GM19193 (cell line): ENCODE measurements at regions not wholly inside any gene's neighbourhood (a gene's known extent, or its start where the extent isn't known, plus 50 kb on each side); places are given as distances from the start of the nearest gene placed in this dataset.

Experiments
- POLR2A ChIP-seq: IDR thresholded peaks from 4 replicates; pipeline ENCODE4 v1.6.1; 2011; ENCODE audit not compliant: insufficient read depth, insufficient read length; ENCODE audit errors: extremely low read depth

DNA sequence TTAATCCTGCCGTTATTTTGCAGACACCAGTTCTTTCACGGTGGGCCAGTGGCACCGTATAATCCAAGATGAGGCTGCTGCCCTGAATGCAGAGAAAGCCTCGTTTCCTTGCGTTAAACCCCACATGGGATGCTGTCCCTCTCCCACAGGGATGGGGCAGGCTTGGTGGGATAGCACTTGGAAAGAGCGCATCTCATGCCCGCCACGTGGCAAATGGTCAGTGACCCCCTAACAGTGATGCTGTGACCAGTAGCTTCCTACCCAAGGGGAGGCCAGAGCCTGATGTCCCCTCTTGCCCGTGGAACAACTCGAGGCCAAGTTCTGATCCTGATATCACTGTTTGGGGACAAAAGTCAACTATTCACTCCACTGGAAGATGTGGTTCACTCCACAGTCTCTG lies 73.3 kb downstream of the RHOB start:
- TF ChIP-seq POLR2A = no peak

GRCh38 chr2:20521193-20521592 lies 74.3 kb downstream of the RHOB start:
- no peak for TF ChIP-seq POLR2A

- no peak for TF ChIP-seq POLR2A
These were observed 74.9 kb downstream of the RHOB start for GRCh38 chr2:20521682-20522189.

DNA sequence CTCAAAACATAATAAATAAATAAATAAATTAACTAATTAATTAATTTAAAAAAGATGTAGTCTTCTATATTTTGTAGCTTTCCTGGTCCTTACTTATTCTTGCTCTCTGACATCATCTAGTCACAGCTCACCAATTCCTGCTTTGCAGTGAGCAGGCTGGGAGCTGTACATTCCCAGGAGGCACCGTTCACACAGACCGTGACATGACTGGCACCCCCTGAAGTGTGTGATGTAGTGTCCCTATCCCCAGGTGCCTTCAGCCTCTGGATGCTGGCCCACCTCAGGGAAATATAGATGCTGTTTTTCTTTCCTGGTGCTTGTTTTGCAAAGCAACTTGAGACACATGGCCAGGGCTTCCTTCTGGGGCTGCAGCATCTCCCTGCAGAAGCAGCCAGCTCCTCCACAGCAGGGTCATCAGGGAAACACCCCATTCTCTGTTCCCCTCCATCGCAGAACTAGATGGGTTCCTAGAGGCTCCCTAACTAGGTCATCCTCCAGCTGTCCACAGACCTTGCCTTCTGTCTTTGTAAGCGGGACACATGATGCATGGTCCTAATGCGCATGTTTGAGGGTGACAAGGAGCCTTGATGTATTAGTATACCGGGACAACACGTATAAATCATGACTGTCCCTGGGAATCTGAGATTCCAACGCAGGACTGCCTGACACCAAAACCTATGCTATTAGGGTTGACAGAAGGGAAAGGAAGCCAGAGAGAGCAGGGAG lies 76.4 kb downstream of the RHOB start:
- no peak for TF ChIP-seq POLR2A

- TF ChIP-seq POLR2A = no peak
These were observed 76.9 kb downstream of the RHOB start for GRCh38 chr2:20523799-20524187.

DNA sequence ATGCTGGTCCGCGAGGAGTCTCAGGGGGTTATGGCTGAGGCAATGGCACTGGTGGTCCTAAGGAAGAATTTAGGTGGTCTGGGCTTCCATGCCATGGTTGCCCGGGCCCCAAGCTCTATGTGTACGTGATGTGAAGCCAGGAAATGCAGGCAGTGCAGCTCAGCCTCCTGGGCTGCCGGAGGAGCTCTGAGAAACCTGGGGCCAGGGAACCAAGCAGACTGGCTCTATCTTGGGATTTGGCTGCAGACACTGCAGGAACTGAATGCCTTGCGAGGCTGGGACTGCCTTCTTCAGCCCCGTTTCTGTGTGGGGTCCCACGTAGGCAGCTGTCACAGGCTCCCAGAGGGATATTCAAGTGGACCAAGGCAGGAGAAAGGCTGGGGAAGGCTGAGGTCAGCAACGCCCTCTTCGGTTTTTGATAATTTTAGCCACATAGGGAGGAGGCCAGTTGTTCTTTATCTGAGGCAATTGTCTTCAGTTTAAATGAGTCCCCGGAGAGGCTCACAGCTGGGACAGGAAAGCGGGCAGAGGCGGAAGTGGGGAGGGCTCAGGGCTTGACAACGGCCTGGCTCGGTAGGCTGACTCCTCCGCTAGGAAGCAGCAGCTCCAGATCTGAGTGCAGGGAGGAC lies 77.7 kb downstream of the RHOB start:
- TF ChIP-seq POLR2A = no peak

DNA sequence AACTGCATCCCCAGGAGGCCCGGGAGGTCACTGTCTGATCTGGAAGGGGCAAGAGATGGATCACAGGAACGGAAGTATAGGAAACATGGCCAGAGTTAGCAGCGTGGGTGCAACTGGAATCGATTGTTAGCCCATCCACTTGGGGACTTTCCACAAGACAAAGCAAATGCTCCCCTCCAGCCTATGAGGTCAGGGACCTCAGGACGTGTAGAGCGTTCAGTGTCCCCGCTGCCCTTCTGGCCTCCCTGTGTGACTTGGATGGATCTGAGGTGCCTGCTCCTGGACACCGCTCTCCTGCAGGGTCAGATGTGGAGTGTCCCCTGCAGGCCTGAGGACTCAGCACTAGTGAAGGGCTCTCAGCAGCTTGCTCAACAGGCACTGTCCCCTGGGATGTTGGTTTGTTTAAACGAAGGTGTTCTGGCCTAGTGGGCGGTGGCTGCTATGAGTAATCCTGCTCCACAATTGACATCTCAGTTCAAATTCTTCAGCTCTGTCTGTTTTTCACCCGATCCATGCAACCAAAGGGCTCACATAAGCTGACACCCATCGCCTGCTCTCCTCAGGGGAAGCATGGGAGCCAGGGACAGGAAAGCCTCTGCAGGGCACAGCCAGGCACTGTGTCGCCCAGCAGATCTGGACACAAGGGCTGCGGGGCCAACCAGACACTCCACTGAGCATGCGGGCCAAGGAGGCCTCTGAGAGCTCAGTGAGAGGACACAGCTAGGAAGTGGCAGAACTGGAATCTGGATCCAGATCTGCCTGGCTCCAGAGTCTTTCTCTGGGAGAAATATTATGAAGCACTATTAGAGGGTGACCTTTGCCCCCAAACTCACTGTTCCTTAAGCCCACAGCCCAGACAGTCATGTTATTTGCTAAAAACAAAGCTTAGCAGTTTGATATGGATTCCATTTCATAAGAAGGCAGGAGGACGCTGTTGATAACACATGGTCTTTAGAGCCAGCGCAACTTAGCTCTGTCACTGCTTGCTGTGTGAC lies 78.5 kb downstream of the RHOB start:
- peak; percentile 54 for TF ChIP-seq POLR2A

DNA sequence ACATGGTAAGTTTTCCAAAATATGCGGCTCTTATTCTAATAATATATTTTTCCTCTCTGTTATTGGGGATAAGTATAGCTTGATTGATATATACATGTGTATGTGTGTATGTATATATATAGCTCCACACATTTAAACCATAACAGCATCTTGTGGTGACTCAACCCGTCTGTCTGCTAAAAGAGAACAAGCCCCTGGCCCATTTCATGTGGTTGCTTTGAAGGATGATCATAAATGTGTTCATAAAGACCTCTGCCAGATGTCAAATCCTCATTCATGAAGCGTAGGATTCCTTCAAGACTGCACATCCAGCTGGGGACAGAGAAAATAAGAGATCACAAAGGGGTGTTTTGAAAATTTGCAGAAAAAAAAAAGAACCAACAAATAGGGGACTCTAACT lies 79.3 kb downstream of the RHOB start:
- TF ChIP-seq POLR2A = no peak

DNA sequence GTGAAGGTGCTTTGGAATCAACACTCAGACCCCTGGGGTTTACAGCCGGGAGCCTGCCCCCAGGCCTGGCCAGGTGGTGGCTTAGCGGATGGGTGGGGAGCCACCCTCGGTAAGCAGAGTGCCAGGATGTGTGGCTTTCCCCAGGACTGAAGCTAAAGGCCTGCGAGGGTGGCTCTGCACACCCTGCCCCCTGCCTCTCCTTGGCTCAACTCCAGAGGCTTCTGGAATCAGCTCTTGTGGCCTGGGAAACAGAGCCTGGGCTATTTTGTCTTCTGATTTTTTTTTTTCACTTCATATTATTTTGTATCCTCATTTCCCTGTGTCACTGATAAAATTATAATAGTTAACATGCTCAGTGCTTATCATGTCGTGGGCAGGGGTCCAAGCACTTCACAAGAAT lies 79.8 kb downstream of the RHOB start:
- no peak for TF ChIP-seq POLR2A

GRCh38 chr2:20528713-20529112 lies 81.8 kb downstream of the RHOB start:
- no peak for TF ChIP-seq POLR2A

DNA sequence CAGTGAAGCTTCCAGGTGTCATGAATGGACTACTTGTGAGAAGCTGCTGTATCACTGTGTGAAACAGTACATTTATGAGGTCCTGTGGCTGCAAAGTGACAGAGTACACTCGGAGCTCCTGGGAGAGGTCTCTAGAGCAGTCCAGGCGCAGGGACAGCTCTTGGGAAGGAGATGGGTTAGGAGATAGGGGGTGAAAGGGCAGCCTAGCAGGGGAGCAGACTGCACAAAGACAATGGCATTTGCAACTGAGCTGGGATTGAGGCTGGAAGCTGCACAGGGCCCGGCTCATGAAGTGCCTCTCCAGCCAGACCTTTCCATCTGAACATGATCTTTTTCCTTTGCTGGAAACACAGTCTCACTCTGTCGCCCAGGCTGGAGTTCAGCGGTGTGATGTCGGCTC lies 83.6 kb downstream of the RHOB start:
- no peak for TF ChIP-seq POLR2A

GRCh38 chr2:20531633-20532262 lies 84.9 kb downstream of the RHOB start:
- TF ChIP-seq POLR2A = no peak

DNA sequence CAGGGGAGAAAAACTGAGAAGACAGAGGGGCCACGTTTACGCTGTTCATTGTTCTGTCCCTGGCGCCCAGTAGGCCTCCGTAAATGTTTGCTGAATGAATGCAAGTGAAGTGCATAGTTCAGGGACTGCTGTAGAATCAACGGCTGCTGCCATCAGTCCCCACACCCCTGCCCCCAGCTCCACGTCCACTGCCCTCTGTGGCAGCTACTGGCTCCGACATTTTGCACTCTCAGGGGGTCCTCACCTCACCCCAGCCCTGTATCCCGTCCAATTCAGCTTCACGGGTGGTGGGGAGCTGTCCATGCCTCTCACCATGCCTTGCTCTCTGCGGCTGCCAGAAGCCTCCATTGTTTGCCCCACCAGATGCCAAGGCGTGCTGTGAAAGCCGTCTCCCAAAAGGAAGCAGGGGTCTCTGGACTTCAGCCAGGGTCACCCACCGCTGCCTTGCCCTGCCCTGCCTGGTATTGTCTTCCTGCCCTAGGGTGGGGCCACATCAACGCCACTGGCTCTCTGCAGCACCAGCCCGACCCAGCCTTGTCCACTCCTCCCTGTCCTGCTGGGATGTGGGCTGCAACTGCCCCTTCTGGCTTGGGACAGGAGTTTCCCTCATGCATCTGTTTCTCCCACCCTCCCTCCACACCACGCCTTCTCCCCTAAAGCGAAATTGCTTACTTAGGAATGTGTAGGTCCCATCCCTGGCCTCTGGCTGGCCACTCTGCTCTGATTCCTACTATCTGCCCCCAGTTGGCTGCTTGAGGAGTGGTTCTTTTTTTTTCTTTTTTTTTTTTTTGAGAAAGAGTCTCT lies 86.0 kb downstream of the RHOB start:
- TF ChIP-seq POLR2A = no peak
